HG03159 (cell line): ENCODE measurements at regions not wholly inside any gene's neighbourhood (a gene's known extent, or its start where the extent isn't known, plus 50 kb on each side); places are given as distances from the start of the nearest gene placed in this dataset.
"Not testable (repeated sequence)": the region's sequence is repeated elsewhere in the genome, so short reads cannot be mapped to it uniquely, and the experiment has no call there.

Source experiments
- ATAC-seq: cut with Tn5 transposase; IDR thresholded peaks from one replicate; pipeline ENCODE4 v1.9.1; 2021; ENCODE audit warnings: mild to moderate bottlenecking, moderate library complexity; ENCODE audit not compliant: unreplicated experiment

DNA sequence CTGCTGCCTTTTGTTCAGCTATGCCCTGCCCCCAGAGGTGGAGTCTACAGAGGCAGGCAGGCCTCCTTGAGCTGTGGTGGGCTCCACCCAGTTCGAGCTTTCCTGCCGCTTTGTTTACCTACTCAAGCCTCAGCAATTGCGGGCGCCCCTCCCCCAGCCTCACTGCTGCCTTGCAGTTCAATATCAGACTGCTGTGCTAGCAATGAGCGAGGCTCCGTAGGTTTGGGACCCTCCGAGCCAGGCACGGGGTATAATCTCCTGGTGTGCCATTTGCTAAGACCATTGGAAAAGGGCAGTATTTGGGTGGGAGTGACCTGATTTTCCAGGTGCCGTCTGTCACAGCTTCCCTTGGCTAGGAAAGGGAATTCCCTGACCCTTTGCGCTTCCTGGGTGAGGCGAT is 51.9 kb downstream of the DIPK2A start:
- not testable (repeated sequence) for ATAC-seq

DNA sequence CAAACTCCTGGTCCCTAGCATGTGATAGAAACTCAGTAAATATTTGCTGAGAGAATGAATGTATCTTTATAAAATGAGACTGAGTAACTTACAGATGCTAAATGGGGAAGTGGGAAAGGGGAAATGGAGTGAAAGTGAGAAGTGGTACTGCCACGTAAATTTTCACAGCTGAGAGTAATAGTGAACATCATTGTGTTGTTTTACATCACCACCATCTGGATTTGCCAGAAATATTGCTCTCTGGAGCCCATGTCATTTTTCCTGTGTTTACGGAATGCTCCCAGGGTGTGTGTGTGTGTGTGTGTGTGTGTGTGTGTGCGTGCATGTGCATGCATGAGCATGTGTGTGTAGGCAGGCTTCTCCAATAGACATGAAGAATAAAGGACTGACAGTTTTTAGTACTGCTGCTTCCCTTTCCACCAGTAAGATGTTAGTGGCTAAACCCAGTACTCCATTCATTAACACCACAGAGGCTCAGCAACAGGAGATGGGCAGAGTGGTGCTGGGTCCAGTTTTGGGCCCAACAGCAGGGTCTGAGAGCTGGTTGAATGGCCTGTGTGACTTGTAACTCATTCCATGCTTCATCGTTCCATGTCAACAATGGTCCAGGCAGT is 57.3 kb downstream of the DIPK2A start:
- peak; percentile 92 for ATAC-seq

DNA sequence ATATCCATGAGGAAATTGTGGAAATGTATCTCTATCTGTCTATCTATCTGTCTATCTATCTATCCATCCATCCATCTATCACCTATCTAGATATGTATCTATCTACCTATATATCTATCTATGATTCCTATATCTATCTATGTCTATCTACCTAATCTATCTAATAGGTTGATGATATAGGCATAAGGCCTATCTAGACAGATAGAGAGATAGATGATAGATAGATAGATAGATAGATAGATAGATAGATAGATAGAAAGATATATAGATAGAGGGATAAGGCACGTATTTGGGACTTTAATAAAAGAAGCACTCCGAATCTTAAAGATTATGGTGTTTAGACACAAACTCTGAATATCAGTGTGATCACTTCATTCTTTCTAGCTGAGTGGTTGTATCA is 58.1 kb downstream of the DIPK2A start:
- ATAC-seq: no peak

DNA sequence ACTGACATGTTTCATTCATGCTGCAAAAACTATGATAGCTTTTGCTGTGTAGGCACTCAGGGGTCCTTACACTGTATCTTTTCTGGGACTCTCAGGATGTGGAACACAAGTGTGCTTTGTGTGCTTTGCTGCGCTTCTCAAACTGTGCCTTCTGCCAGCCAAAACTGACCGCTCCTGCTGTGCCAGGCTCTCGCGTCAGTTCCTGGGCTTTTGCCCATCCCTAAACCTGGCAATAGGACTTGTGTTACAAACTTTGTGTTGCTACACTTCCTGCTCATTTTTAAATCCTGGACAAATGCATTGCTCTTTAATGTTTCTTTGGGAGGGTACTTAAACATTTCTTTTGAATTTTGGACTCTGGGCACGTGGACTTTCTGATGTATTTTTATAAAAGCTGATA is 60.3 kb downstream of the DIPK2A start:
- ATAC-seq: no peak

DNA sequence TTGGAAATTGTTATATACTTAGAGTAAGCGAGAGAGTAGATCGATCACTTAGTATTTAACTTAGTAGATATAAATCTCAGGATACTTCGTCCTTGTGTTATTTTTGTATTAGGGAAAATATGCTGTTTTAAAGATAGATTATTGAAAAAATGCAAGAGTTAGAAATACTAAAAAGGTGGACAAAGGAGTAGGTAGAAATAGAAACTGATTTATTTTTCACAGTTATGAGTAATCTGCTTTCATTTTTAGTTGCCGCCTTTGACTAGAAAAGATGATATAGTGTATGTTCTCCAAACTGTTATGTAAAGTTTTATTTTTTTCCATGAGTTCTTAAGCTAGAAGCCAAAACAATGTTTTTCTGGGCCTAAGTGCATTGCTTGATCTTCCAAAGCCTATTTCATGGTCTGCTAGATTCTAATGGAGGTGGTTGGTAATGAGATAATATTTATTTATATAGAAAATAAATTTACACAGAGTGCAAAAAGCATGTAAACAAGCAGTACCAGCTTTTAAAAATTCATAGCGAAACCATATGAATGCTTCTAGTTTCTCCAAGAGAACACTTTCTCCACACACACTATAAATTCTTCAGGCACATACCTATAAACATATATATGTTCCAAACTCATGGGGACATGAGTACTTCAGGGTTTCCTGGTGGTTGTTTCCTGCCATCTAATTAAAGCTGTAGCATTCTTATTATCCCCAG is 61.1 kb downstream of the DIPK2A start:
- ATAC-seq: peak; percentile 71

DNA sequence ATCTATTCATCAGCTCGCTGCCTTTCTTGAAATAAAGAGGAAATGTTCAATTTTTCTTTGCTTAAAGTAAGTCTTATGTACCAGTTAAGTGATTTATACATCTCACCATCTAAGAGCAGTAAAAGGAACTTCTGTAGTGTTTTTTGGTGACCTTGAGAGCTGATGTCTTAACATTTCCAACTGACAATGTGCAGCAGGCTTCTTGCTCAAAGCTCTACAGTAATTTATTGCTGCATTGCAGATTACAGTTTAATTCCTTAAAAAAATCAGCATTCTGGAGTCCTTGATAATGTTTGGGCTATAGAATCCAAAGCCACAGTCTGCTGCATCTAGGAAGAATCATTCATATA is 61.6 kb downstream of the DIPK2A start:
- ATAC-seq: no peak

DNA sequence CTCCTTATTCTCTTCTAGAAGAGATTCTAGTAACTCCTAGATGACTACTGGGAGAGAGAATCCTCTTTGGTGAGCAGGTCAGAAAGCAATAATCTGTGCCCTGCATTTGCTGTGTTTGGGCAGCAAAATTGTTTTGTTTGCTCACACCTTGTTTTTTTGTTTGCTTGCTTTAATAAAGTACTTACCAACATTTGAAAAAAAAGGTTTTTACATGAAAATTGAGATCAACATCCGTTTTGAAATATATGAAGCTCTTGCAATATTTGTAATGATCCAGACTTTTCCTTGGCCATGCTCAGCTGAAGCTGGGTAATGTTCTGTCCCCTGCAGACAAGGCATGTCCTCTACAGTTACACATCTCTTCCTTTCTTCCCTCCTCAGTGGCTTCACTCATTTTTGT is 62.2 kb downstream of the DIPK2A start:
- no peak for ATAC-seq

DNA sequence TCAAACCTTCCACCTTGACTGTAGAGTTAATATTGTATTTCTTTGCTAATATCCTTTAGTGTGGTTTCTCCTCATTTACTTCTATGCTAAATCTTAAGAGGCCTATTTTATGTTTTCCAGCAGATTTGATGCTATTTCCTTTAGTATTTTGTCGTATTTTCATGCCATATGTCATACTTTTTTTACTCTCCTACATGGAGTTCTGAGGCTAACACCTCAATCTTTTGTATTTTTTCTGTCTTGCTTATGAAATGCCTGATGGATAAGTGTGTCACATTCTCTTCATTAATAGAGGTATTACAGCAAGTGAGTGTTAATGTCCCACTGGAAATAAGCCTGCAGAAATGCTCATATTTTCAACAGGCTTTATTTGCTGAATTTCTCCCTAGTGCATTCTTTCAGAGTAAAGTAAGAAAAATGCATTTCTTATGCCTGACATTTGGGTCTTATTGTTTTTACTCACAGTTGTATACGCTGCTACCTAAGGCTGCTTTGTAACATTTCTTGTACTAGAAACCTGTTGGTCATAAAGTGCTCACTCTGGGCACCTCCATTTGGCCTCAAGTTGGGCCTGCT is 63.2 kb downstream of the DIPK2A start:
- no peak for ATAC-seq

DNA sequence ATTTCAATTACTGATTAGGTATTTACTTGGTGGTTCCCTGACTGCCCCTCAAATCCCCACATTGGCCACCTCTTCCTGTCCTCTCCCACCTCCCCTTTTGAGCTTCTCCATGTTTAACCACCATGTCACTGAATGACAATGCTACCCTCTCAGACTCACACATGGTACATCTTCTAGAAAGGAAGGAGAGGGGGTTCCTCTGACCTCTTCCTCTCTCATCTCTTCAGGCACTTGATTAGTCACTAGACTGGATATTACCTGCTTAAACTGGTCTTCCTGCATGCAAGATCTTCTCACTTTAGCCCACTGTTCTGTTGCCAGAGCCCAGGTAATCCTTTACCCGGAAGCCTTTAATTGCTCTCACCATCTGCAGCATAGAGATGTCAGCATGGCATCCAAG is 64.9 kb downstream of the DIPK2A start:
- no peak for ATAC-seq

DNA sequence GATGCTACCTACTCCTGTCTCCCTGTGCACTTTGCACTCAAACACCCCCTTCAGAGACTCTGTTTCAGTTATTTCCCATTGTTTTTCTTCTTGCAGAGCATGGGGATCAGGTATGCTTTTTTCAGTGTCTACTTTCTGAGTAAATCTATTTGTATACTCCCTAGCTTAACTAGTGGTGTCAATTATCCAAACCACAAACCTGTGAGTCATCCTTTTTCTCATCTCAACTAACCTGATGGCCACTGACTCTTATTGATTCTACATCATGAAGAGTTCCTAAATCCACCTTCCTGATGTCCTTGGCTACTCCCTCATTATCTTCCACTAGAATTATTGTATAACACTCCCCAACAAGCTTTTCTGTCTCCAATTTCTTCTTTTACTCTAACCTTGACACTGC is 68.0 kb downstream of the DIPK2A start:
- no peak for ATAC-seq

DNA sequence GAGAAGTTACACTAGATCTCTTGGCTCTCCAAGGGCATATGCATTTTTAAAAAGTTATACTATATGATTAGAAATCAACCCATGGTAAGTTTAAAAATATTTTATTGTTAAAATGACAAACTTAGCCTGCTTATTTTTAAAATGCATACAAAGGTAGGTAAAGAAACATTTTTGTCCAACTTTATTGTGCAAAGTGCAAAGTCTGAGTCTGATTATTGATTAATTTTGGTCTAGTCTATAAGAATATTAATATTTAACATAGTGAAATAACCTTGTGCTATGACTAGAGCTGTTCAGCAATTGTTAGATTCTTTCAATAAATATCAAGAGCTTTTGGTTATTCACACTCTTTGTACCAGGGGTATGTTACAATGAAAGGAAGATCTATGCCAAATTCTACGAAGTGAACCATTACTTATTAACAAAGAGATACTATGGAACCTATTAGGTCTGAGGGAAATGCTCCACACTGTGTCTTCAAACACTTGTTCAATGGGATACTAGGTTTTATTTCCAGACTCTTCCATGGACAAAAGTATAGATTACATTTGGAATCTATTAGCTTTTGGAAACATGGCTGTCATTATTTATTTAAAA is 70.4 kb downstream of the DIPK2A start:
- no peak for ATAC-seq

DNA sequence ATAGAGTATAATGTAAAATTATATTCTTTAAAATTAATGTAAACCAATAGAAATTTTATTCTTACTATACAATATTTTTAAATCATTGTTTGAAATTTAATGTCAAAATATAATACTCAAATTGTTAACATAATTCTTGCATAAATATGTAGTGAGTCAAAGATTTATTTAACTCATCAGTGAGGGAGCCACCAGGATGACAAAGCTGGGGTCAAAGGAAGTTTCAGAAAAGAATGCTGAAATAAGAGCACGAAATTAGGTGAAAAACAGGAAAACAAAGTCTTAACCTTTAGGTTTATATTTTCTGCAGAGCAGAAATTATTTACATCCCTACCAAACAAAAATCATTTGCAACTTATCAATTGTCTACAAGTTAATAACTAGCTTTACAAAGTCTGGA is 74.1 kb downstream of the DIPK2A start:
- ATAC-seq: no peak

DNA sequence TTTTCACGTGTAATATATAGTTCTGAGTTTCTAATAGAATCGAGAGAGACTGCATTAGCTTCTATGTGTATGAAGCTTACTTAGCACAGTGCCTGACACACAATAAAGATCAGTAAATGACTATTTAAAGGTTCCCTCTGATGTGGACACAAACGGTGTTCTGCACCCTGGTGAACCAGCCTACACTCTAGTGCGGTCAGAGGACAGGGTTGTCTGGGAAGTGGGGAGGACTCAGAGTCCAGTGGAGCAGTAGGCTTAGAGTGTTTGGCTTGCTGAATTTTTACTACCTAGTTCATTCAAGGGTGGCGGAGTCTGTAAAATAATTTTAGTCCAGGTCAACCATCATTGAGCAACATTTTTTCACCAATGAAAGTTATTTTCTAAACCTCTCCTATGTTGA is 77.8 kb downstream of the DIPK2A start:
- no peak for ATAC-seq

DNA sequence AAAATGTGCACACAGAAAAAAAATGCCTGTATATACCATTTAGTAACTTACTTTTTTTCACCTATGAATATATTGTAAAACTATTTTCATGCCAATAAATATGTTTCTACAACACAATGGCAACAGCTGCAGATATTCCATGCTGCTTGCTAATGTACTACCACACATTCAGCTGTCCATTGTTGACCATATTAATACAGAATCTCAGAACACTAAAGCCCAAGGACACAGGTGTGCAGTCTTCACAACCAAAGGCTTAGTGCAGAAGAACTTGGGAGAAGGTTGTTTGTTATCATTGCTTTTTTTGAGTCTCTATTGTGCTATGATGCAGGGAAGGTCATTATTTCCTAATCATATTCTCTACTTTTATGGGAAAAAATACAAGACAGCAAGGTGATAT is 79.6 kb downstream of the DIPK2A start:
- no peak for ATAC-seq

DNA sequence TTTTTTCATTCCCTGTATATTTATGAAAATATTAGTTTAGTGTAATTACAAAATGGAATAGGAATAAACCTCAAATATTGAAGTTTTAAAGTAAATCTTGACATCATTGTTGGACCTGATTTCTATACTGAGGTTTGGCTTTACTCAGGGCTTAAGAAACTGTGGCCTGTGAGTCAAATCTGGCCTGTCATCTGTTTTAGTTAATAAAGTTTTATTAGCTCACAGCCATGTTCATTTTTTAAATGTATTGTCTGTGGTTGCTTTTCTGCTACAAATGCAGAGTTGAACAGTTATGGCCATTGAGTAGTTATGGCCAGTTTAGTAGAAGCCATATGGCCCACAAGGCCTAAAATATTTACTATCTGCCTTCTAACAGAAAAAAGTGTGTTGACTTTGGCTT is 80.7 kb downstream of the DIPK2A start:
- no peak for ATAC-seq

DNA sequence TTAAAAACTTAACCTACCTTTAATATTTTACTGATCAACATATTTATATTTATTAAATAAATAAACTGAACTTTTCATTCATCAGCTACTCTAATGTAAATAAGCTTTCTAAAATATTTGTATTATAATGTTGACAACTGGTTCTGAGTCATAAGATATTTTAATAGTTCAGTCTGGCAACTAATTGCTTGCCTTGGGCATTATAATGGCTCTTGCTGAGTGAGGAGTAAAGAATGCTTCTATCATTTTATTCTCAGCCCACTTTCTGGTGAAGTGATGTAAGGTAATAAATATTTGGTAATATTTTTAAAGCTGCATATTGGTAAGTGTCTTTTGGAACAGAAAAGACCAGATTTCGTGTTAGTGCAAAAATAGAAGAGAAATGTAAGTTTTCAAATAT is 81.5 kb downstream of the DIPK2A start:
- no peak for ATAC-seq

DNA sequence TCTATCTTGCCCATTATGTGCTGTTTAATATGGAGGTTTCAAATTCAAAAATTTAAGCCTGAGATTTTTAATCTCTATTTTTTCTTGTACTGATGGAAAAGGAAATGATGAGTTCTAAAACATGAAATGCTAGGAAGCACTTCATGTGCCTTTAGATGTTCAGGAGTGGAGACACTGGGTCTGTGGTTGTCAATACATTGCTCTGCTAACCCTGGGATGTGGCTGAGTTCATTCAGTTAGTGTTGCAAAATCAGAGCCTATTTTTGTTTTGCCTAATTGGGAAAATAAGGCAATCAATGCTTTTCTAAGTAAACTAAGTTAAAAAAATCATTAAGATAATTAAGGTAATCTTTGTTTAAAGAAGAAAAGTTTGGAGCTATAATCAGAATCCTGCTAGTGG is 83.1 kb downstream of the DIPK2A start:
- ATAC-seq: no peak

DNA sequence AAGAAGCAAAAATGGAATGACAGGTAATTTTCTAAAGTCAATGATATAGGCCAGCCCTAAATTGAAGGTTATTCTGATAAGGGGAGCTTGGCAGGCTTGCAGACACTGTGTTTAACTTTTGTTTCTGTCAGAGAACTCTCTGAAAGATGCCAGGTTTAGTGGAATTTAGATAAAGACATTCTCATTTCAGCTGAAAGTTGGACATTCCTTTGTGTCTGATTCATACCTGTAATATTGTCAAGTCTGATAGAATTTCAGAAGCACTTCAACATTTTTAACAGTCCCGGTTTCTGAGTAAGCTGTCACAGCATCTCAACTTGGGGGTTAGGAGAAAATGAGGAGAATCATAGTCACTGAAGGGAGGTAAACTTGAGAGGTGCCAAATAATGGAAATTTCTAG is 84.0 kb downstream of the DIPK2A start:
- ATAC-seq: no peak

DNA sequence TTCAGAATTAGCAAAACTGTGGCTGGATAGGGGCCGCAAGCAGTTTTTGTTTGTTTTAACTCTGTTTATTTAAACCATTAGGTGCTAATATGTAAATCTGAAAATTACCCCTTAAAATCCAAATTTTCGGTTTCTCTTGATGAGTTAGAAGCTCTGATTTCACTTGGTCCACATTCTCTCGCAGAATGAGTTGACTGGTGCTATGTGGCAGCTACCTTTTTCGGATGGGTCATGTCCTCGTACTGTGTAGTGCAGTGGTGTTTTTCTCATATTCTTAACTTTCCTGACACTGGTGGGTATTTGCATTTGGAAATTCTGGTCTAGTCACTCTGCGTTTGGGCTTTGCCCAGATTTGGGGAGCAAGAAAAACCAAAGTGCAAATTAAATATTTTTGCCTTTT is 87.1 kb downstream of the DIPK2A start:
- no peak for ATAC-seq

DNA sequence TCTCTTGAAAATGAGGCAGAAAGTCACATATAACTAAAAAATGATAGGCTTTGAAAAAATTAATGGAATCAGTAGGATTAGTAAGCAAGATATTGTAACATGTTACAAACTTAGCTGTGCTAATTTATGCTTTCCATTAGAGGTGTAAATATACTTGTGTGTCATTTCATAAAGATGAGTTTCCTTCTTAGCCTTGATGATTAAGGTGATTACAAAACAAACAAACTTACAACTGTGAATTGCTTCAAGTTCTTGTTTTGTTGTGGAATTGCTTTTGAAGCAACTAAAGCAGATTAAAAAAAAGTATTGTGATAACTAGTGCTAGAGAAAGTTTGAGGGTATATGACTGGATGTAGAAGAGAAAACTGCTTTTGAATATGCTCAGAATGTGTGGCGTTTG is 87.9 kb downstream of the DIPK2A start:
- no peak for ATAC-seq

DNA sequence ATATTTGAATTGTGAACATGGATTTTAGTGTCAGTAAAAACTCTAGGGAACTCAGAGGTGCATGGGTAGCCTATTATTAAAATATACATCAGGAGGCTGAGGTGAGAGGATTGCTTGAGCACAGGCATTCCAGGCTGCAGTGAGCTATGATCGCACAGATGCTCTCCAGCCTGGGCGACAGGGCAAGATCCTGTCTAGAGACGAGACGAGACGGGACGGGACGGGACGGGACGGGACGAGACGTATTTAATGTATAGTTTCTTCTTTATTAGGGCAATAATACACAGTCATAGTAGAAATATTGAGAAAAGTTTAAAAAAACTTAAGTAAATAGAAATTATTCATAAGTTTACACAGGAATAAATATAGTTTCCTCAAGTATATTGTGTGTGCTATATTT is 89.3 kb downstream of the DIPK2A start:
- no peak for ATAC-seq

DNA sequence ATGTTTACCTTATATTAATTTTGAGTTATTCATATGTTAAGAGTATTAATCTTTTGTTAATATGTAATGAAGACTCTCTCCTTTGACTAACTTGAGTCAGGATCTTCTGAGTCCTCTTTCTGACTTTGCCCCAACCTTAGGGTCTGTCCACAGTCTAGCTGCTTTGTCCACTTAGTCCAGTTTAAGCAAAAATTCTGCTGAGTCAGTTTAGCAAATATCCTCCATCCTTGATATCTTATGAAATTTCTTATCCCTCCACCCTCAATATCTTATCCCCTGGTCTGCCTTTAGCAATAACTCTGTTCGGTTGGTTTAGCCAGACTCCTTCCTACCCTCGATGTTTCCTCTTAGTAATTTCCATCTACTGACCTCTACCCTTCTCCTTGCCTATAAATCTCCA is 91.7 kb downstream of the DIPK2A start:
- ATAC-seq: no peak
